ENCODE measurements at regions not wholly inside any gene's neighbourhood (a gene's known extent, or its start where the extent isn't known, plus 50 kb on each side); places are given as distances from the start of the nearest gene placed in this dataset.

- no peaks in the 10 kb centered on the region for H3K4me1 ChIP-seq (ENCODE audit: control insufficient read depth, insufficient read depth, low read length, poor library complexity, severe bottlenecking)
- H3K4me3 ChIP-seq (ENCODE audit: insufficient read depth, low read depth, low read length, poor library complexity, severe bottlenecking): no peak overlapping the region
- H3K9me3 ChIP-seq (ENCODE audit: control insufficient read depth, low read length): no peaks in the 10 kb centered on the region
- H3K27ac ChIP-seq (ENCODE audit: insufficient read depth, low read length, poor library complexity, severe bottlenecking): no peak overlapping the region
- H3K36me3 ChIP-seq (ENCODE audit: control insufficient read depth, insufficient read depth, low read length): no peaks in the 10 kb centered on the region
- no peak for DNase-seq
- no peaks in the 10 kb centered on the region for H3K27me3 ChIP-seq (replicated peaks; ENCODE audit: control insufficient read depth, insufficient read depth, low read length, poor library complexity, severe bottlenecking)
Observed at GRCh38 chr13:44086389-44086788, 206.7 kb downstream of the LACC1 start.

GRCh38 chr13:44088411-44088810, 208.7 kb downstream of the LACC1 start:
- no peaks in the 10 kb centered on the region for H3K4me1 ChIP-seq (ENCODE audit: control insufficient read depth, insufficient read depth, low read length, poor library complexity, severe bottlenecking)
- DNase-seq: no peak
- H3K9me3 ChIP-seq (ENCODE audit: control insufficient read depth, low read length): no peaks in the 10 kb centered on the region
- no peaks in the 10 kb centered on the region for H3K27me3 ChIP-seq (replicated peaks; ENCODE audit: control insufficient read depth, insufficient read depth, low read length, poor library complexity, severe bottlenecking)
- no peak overlapping the region for H3K4me3 ChIP-seq (ENCODE audit: insufficient read depth, low read depth, low read length, poor library complexity, severe bottlenecking)
- H3K27ac ChIP-seq (ENCODE audit: insufficient read depth, low read length, poor library complexity, severe bottlenecking): no peak overlapping the region
- no peaks in the 10 kb centered on the region for H3K36me3 ChIP-seq (ENCODE audit: control insufficient read depth, insufficient read depth, low read length)

- no peak for DNase-seq
- H3K27ac ChIP-seq (ENCODE audit: insufficient read depth, low read length, poor library complexity, severe bottlenecking): no peak overlapping the region
- H3K36me3 ChIP-seq (ENCODE audit: control insufficient read depth, insufficient read depth, low read length): no peaks in the 10 kb centered on the region
- no peaks in the 10 kb centered on the region for H3K4me1 ChIP-seq (ENCODE audit: control insufficient read depth, insufficient read depth, low read length, poor library complexity, severe bottlenecking)
- H3K9me3 ChIP-seq (ENCODE audit: control insufficient read depth, low read length): no peaks in the 10 kb centered on the region
- H3K4me3 ChIP-seq (ENCODE audit: insufficient read depth, low read depth, low read length, poor library complexity, severe bottlenecking): no peak overlapping the region
- H3K27me3 ChIP-seq (replicated peaks; ENCODE audit: control insufficient read depth, insufficient read depth, low read length, poor library complexity, severe bottlenecking): no peaks in the 10 kb centered on the region
Observed at GRCh38 chr13:44088991-44089413, 209.3 kb downstream of the LACC1 start.

- H3K36me3 ChIP-seq (ENCODE audit: control insufficient read depth, insufficient read depth, low read length): no peaks in the 10 kb centered on the region
- H3K4me1 ChIP-seq (ENCODE audit: control insufficient read depth, insufficient read depth, low read length, poor library complexity, severe bottlenecking): no peaks in the 10 kb centered on the region
- no peak for DNase-seq
- no peak overlapping the region for H3K27ac ChIP-seq (ENCODE audit: insufficient read depth, low read length, poor library complexity, severe bottlenecking)
- no peak overlapping the region for H3K4me3 ChIP-seq (ENCODE audit: insufficient read depth, low read depth, low read length, poor library complexity, severe bottlenecking)
- no peaks in the 10 kb centered on the region for H3K27me3 ChIP-seq (replicated peaks; ENCODE audit: control insufficient read depth, insufficient read depth, low read length, poor library complexity, severe bottlenecking)
- H3K9me3 ChIP-seq (ENCODE audit: control insufficient read depth, low read length): no peaks in the 10 kb centered on the region
Observed at GRCh38 chr13:44089452-44089851, 209.7 kb downstream of the LACC1 start.

GRCh38 chr13:44092078-44092970, 212.6 kb downstream of the LACC1 start:
- Histone ChIP-seq H3K9me3 (ENCODE audit: control insufficient read depth, low read length) (no peaks in the 10 kb centered on the region), H3K27me3 (replicated peaks; ENCODE audit: control insufficient read depth, insufficient read depth, low read length, poor library complexity, severe bottlenecking) (no peaks in the 10 kb centered on the region), H3K4me1 (ENCODE audit: control insufficient read depth, insufficient read depth, low read length, poor library complexity, severe bottlenecking) (no peaks in the 10 kb centered on the region), H3K36me3 (ENCODE audit: control insufficient read depth, insufficient read depth, low read length) (no peaks in the 10 kb centered on the region), H3K4me3 (ENCODE audit: insufficient read depth, low read depth, low read length, poor library complexity, severe bottlenecking) (no peak overlapping the region), H3K27ac (ENCODE audit: insufficient read depth, low read length, poor library complexity, severe bottlenecking) (no peak overlapping the region)
- DNase-seq: no peak

GRCh38 chr13:44093607-44094564, 214.2 kb downstream of the LACC1 start:
- H3K27ac ChIP-seq (ENCODE audit: insufficient read depth, low read length, poor library complexity, severe bottlenecking): no peak overlapping the region
- no peaks in the 10 kb centered on the region for H3K4me1 ChIP-seq (ENCODE audit: control insufficient read depth, insufficient read depth, low read length, poor library complexity, severe bottlenecking)
- no peaks in the 10 kb centered on the region for H3K9me3 ChIP-seq (ENCODE audit: control insufficient read depth, low read length)
- no peak for DNase-seq
- no peaks in the 10 kb centered on the region for H3K36me3 ChIP-seq (ENCODE audit: control insufficient read depth, insufficient read depth, low read length)
- H3K27me3 ChIP-seq (replicated peaks; ENCODE audit: control insufficient read depth, insufficient read depth, low read length, poor library complexity, severe bottlenecking): no peaks in the 10 kb centered on the region
- no peak overlapping the region for H3K4me3 ChIP-seq (ENCODE audit: insufficient read depth, low read depth, low read length, poor library complexity, severe bottlenecking)

- DNase-seq: no peak
- Histone ChIP-seq H3K4me3 (ENCODE audit: insufficient read depth, low read depth, low read length, poor library complexity, severe bottlenecking) (no peak overlapping the region), H3K9me3 (ENCODE audit: control insufficient read depth, low read length) (no peaks in the 10 kb centered on the region), H3K4me1 (ENCODE audit: control insufficient read depth, insufficient read depth, low read length, poor library complexity, severe bottlenecking) (no peaks in the 10 kb centered on the region), H3K27ac (ENCODE audit: insufficient read depth, low read length, poor library complexity, severe bottlenecking) (no peak overlapping the region), H3K27me3 (replicated peaks; ENCODE audit: control insufficient read depth, insufficient read depth, low read length, poor library complexity, severe bottlenecking) (no peaks in the 10 kb centered on the region), H3K36me3 (ENCODE audit: control insufficient read depth, insufficient read depth, low read length) (no peaks in the 10 kb centered on the region)
Observed at GRCh38 chr13:44096901-44097300, 217.2 kb downstream of the LACC1 start.

GRCh38 chr13:44098559-44098958, 218.9 kb downstream of the LACC1 start:
- H3K9me3 ChIP-seq (ENCODE audit: control insufficient read depth, low read length): no peaks in the 10 kb centered on the region
- DNase-seq: no peak
- H3K27me3 ChIP-seq (replicated peaks; ENCODE audit: control insufficient read depth, insufficient read depth, low read length, poor library complexity, severe bottlenecking): no peaks in the 10 kb centered on the region
- H3K36me3 ChIP-seq (ENCODE audit: control insufficient read depth, insufficient read depth, low read length): no peaks in the 10 kb centered on the region
- H3K4me1 ChIP-seq (ENCODE audit: control insufficient read depth, insufficient read depth, low read length, poor library complexity, severe bottlenecking): no peaks in the 10 kb centered on the region
- H3K4me3 ChIP-seq (ENCODE audit: insufficient read depth, low read depth, low read length, poor library complexity, severe bottlenecking): no peak overlapping the region
- no peak overlapping the region for H3K27ac ChIP-seq (ENCODE audit: insufficient read depth, low read length, poor library complexity, severe bottlenecking)

GRCh38 chr13:44101347-44102083, 221.8 kb downstream of the LACC1 start:
- Histone ChIP-seq H3K36me3 (ENCODE audit: control insufficient read depth, insufficient read depth, low read length) (no peaks in the 10 kb centered on the region), H3K4me3 (ENCODE audit: insufficient read depth, low read depth, low read length, poor library complexity, severe bottlenecking) (no peak overlapping the region), H3K27ac (ENCODE audit: insufficient read depth, low read length, poor library complexity, severe bottlenecking) (no peak overlapping the region), H3K27me3 (replicated peaks; ENCODE audit: control insufficient read depth, insufficient read depth, low read length, poor library complexity, severe bottlenecking) (no peaks in the 10 kb centered on the region), H3K9me3 (ENCODE audit: control insufficient read depth, low read length) (no peaks in the 10 kb centered on the region), H3K4me1 (ENCODE audit: control insufficient read depth, insufficient read depth, low read length, poor library complexity, severe bottlenecking) (no peaks in the 10 kb centered on the region)
- DNase-seq: no peak
